Endothelial cell of umbilical vein (primary cell): ENCODE measurements at regions not wholly inside any gene's neighbourhood (a gene's known extent, or its start where the extent isn't known, plus 50 kb on each side); places are given as distances from the start of the nearest gene placed in this dataset.

Experiments used
- MAX ChIP-seq: IDR thresholded peaks from 2 replicates; pipeline ENCODE4 v1.6.1; 2011; ENCODE audit not compliant: insufficient read depth, insufficient read length
- TF ChIP-seq, protein P1 (sequence below), 2 donors: IDR thresholded peaks; 1 replicate in 1 of 2; 2 replicates in 1 of 2; pipeline ENCODE4 v1.5.1; 2011; ENCODE audit warnings: low read length in 2 of 2, mild to moderate bottlenecking in 2 of 2, moderate library complexity in 2 of 2, control low read depth in 1 of 2, inconsistent platforms in 1 of 2, low read depth in 1 of 2; ENCODE audit not compliant: insufficient read depth in 1 of 2; ENCODE audit errors: extremely low read depth in 1 of 2

DNA sequence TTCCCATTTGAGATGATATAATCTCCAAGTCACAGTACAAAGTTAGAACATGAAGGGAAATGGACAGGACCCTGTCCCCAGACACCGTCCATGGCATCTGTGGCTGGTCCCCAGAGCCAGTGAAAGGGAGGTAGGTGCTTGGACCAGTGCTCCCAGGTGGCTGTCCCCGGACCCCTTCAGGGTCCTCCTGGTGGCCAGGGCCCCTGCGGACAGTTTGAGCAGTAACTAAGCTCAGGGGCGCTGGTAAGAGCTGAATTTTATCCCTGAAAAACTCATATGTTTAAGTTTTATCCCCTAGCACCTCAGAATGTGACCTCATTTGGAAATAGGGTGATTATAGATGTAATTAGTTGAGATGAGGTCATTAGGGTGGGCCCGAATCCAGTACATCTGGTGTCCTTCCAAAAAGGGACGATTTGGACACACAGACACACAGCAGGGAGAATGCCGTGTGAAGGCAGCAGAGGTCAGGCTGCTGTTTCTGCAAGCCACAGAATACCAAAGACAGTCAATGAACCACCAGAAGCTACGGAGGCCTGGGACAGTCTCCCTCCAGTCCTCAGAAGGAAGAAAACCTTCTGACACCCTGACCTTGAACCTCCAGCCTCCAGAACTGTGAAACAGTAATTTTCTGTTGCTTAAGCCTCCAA lies 185.0 kb downstream of the ATPSCKMT start:
- TF ChIP-seq MAX: no peak
- TF ChIP-seq, protein P1, sequence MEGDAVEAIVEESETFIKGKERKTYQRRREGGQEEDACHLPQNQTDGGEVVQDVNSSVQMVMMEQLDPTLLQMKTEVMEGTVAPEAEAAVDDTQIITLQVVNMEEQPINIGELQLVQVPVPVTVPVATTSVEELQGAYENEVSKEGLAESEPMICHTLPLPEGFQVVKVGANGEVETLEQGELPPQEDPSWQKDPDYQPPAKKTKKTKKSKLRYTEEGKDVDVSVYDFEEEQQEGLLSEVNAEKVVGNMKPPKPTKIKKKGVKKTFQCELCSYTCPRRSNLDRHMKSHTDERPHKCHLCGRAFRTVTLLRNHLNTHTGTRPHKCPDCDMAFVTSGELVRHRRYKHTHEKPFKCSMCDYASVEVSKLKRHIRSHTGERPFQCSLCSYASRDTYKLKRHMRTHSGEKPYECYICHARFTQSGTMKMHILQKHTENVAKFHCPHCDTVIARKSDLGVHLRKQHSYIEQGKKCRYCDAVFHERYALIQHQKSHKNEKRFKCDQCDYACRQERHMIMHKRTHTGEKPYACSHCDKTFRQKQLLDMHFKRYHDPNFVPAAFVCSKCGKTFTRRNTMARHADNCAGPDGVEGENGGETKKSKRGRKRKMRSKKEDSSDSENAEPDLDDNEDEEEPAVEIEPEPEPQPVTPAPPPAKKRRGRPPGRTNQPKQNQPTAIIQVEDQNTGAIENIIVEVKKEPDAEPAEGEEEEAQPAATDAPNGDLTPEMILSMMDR (IDR thresholded peaks at IDR 0.05; ENCODE audit: extremely low read depth in 1 of 2, insufficient read depth in 1 of 2, low read depth in 1 of 2, low read length in 2 of 2): no peak
